Mesendoderm (in vitro differentiated cells): ENCODE measurements at regions not wholly inside any gene's neighbourhood (a gene's known extent, or its start where the extent isn't known, plus 50 kb on each side); places are given as distances from the start of the nearest gene placed in this dataset.

ENCODE experiments used
- DNase-seq: peaks from one replicate; pipeline ENCODE4 v3.0.0; 2013
- H2AK5ac ChIP-seq: 2 replicates; pipeline ENCODE4 v1.6.1; 2013; ENCODE audit warnings: low read length, inconsistent platforms
- H2BK120ac ChIP-seq: 2 replicates; pipeline ENCODE4 v1.6.1; 2013; ENCODE audit warnings: low read depth, mild to moderate bottlenecking, low read length, moderate library complexity, mixed read lengths
- H2BK15ac ChIP-seq: replicated peaks from 2 replicates; pipeline ENCODE4 v1.6.1; 2013; ENCODE audit warnings: low read depth, mild to moderate bottlenecking, moderate library complexity
- H2BK5ac ChIP-seq: 2 replicates; pipeline ENCODE4 v1.6.1; 2013; ENCODE audit warnings: low read length, inconsistent platforms
- H3K18ac ChIP-seq: 2 replicates; pipeline ENCODE4 v1.6.1; 2013; ENCODE audit warnings: mild to moderate bottlenecking, low read length, mixed read lengths
- H3K23ac ChIP-seq: one replicate; pipeline ENCODE4 v1.6.1; 2013; ENCODE audit warnings: low read length
- H3K27ac ChIP-seq: 2 replicates; pipeline ENCODE4 v1.5.1; 2013; ENCODE audit warnings: low read depth, mild to moderate bottlenecking, inconsistent platforms, low read length, moderate library complexity
- H3K27me3 ChIP-seq: 2 replicates; pipeline ENCODE4 v1.6.1; 2013; ENCODE audit warnings: low read length, control low read depth, mild to moderate bottlenecking, inconsistent platforms; ENCODE audit not compliant: insufficient read depth, poor library complexity
- H3K36me3 ChIP-seq: 2 replicates; pipeline ENCODE4 v1.6.1; 2013; ENCODE audit warnings: low read length, inconsistent platforms; ENCODE audit not compliant: control insufficient read depth, insufficient read depth
- H3K4ac ChIP-seq: one replicate; pipeline ENCODE4 v1.6.1; 2013; ENCODE audit warnings: low read depth, mild to moderate bottlenecking, low read length, moderate library complexity
- H3K4me1 ChIP-seq: 2 replicates; pipeline ENCODE4 v1.6.1; 2013; ENCODE audit warnings: low read depth, low read length, inconsistent platforms; ENCODE audit not compliant: control insufficient read depth
- H3K4me2 ChIP-seq: 2 replicates; pipeline ENCODE4 v1.6.1; 2013; ENCODE audit warnings: low read length
- H3K4me3 ChIP-seq: 2 replicates; pipeline ENCODE4 v1.5.1; 2013; ENCODE audit warnings: mild to moderate bottlenecking, low read length
- H3K56ac ChIP-seq: one replicate; pipeline ENCODE4 v1.6.1; 2013; ENCODE audit warnings: low read length
- H3K79me1 ChIP-seq: 2 replicates; pipeline ENCODE4 v1.6.1; 2013; ENCODE audit warnings: low read length, inconsistent platforms
- H3K79me2 ChIP-seq: 2 replicates; pipeline ENCODE4 v1.6.1; 2013; ENCODE audit warnings: mild to moderate bottlenecking, low read length; ENCODE audit not compliant: control insufficient read depth, insufficient read depth
- H3K9ac ChIP-seq: 2 replicates; pipeline ENCODE4 v1.6.1; 2013; ENCODE audit warnings: low read length, inconsistent platforms
- H4K5ac ChIP-seq: one replicate; pipeline ENCODE4 v1.6.1; 2013; ENCODE audit warnings: low read length
- H4K8ac ChIP-seq: one replicate; pipeline ENCODE4 v1.6.1; 2013; ENCODE audit warnings: low read depth, mild to moderate bottlenecking, control low read depth, low read length, moderate library complexity
- WGBS: extraction: QIAGEN DNeasy Blood & Tissue Kit; methylation state at CpG from one replicate; pipeline ENCODE4 v1.1.7; 2013; ENCODE audit warnings: low lambda C conversion rate, missing lambda C conversion rate; ENCODE audit not compliant: insufficient coverage; ENCODE audit errors: extremely low coverage; 5-methylcytosine and 5-hydroxymethylcytosine counted together

DNA sequence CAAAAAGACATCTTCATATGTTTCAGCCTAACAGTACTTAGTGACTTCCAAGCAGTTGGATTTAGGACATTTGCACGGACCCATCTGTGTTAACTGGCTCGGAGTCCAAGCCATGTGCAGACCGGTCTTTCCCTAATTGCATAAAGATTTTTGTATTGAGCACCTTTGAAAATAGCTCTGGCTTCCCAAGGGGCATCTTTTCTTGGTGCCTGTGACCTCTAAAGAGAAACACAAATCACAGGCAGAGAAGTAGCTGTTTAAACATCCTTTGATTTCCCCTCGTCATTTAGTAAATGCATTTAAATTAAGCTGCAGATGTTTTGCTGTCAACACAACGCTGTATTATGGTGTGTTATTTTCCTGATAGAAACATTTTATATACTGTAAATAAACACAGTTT lies 288.2 kb upstream of the SALL1 start:
- Histone ChIP-seq H3K56ac (no peak overlapping the region), H3K27ac (no peak overlapping the region), H4K8ac (no peak overlapping the region), H3K9ac (no peak overlapping the region), H3K4me1 (peaks cover 10% of the 10 kb centered on the region), H3K27me3 (no peaks in the 10 kb centered on the region), H3K18ac (no peak overlapping the region), H4K5ac (no peak overlapping the region), H3K4me3 (no peak overlapping the region), H2BK120ac (no peak overlapping the region), H3K4me2 (no peak overlapping the region), H3K79me1 (no peaks in the 10 kb centered on the region), H2BK15ac (no peak overlapping the region), H3K79me2 (no peaks in the 10 kb centered on the region), H2BK5ac (no peak overlapping the region), H3K36me3 (no peaks in the 10 kb centered on the region), H3K23ac (no peak overlapping the region), H3K4ac (no peak overlapping the region), H2AK5ac (no peak overlapping the region)
- DNase-seq: no peak
- no CpG with 5 or more reads among the region's 5 CpGs for WGBS

DNA sequence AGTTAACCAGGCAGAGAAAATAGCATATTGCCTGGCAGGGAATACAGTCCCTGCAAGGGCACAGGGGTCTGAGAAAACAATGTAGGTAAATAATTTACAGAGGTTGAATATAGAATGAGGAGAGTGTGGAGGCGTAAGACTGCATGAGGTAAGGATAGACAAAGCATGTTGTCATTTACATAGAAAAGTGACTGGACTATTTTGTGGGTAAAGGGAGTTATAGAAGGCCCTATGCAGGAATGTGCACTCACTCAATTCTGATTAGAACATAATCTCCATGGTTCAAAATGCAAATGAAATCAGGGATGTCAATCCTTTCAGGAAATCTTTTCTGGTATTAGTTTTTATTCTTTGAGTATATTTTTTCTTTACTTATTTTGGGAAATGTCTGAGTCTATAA lies 285.7 kb upstream of the SALL1 start:
- peaks cover 8% of the 10 kb centered on the region for H3K4me1 ChIP-seq
- no peak overlapping the region for H3K18ac ChIP-seq
- H2AK5ac ChIP-seq: no peak overlapping the region
- H4K8ac ChIP-seq: no peak overlapping the region
- H3K79me2 ChIP-seq: no peaks in the 10 kb centered on the region
- no peak overlapping the region for H3K4ac ChIP-seq
- H3K9ac ChIP-seq: no peak overlapping the region
- H2BK15ac ChIP-seq: no peak overlapping the region
- H3K36me3 ChIP-seq: no peaks in the 10 kb centered on the region
- WGBS: no CpG with 5 or more reads among the region's 1 CpG
- H3K27ac ChIP-seq: no peak overlapping the region
- H2BK120ac ChIP-seq: no peak overlapping the region
- no peak overlapping the region for H4K5ac ChIP-seq
- H3K23ac ChIP-seq: no peak overlapping the region
- H2BK5ac ChIP-seq: no peak overlapping the region
- H3K4me2 ChIP-seq: no peak overlapping the region
- no peaks in the 10 kb centered on the region for H3K79me1 ChIP-seq
- H3K27me3 ChIP-seq: no peaks in the 10 kb centered on the region
- DNase-seq: no peak
- H3K4me3 ChIP-seq: no peak overlapping the region
- H3K56ac ChIP-seq: no peak overlapping the region

DNA sequence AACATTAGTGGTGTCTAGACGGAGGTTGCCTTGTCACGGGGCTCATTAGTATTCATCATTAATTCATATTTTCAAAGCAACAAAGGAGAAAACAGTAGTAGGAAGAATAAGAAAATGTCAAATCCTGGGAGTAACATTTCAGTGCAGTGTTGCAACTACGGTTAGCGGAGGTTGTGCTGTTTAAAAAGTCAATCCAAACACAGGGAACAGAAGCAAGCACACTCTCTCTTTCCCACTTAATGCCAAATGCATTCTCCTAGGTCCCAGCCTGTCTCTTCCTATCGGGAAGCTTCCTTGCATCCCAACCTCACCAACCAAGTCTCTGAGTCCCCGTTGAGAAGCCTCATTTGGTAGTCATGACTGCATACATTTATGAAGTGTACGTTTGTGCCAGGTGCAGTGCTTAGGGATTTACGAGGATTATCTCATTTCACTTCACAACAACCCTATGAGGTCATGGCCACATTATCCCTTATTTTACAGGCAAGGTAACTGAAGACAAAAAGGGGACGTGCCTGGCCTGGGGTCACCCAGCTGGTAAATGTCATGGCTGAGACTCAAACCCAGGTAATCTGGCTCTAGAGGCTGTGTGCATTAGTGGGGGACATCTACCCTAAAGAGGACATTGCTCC lies 283.6 kb upstream of the SALL1 start:
- H2AK5ac ChIP-seq: no peak overlapping the region
- H3K4ac ChIP-seq: no peak overlapping the region
- no peak overlapping the region for H3K4me2 ChIP-seq
- H3K4me1 ChIP-seq: no peaks in the 10 kb centered on the region
- no peak overlapping the region for H3K23ac ChIP-seq
- H2BK5ac ChIP-seq: no peak overlapping the region
- no peak overlapping the region for H3K9ac ChIP-seq
- H3K56ac ChIP-seq: no peak overlapping the region
- H3K36me3 ChIP-seq: no peaks in the 10 kb centered on the region
- H3K27ac ChIP-seq: no peak overlapping the region
- no peaks in the 10 kb centered on the region for H3K79me2 ChIP-seq
- H3K18ac ChIP-seq: no peak overlapping the region
- H3K4me3 ChIP-seq: no peak overlapping the region
- H2BK15ac ChIP-seq: no peak overlapping the region
- H3K79me1 ChIP-seq: no peaks in the 10 kb centered on the region
- no CpG with 5 or more reads among the region's 9 CpGs for WGBS
- no peak overlapping the region for H2BK120ac ChIP-seq
- no peak for DNase-seq
- no peaks in the 10 kb centered on the region for H3K27me3 ChIP-seq
- H4K8ac ChIP-seq: no peak overlapping the region
- no peak overlapping the region for H4K5ac ChIP-seq

DNA sequence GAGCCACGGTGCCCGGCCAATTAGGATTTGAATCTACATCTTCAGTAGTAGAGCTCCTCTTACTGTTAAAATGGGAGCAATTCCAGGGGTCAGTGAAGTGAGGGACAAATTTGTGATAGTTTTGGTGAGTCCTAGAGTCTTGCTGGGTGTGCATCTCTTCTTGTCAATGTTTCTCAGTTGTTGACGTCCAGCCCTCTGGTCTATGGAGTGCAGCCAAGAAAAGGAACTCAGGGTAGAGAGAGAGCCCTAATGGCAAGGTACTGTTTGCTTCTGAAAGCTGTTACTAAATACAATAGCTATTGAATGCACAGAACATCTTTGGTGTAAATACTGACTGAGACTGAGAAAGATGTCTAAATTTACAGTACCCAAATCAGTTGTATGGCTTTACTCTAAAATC lies 282.5 kb upstream of the SALL1 start:
- H3K4me3 ChIP-seq: no peak overlapping the region
- no peaks in the 10 kb centered on the region for H3K36me3 ChIP-seq
- H2BK15ac ChIP-seq: no peak overlapping the region
- no peak overlapping the region for H3K4me2 ChIP-seq
- no peak overlapping the region for H3K9ac ChIP-seq
- H4K8ac ChIP-seq: no peak overlapping the region
- H3K4me1 ChIP-seq: no peaks in the 10 kb centered on the region
- H3K79me2 ChIP-seq: no peaks in the 10 kb centered on the region
- H4K5ac ChIP-seq: no peak overlapping the region
- H2AK5ac ChIP-seq: no peak overlapping the region
- H3K27ac ChIP-seq: no peak overlapping the region
- DNase-seq: no peak
- no peaks in the 10 kb centered on the region for H3K27me3 ChIP-seq
- no CpG with 5 or more reads among the region's 3 CpGs for WGBS
- no peak overlapping the region for H3K18ac ChIP-seq
- no peak overlapping the region for H2BK120ac ChIP-seq
- H3K4ac ChIP-seq: no peak overlapping the region
- H2BK5ac ChIP-seq: no peak overlapping the region
- no peaks in the 10 kb centered on the region for H3K79me1 ChIP-seq
- H3K23ac ChIP-seq: no peak overlapping the region
- no peak overlapping the region for H3K56ac ChIP-seq

DNA sequence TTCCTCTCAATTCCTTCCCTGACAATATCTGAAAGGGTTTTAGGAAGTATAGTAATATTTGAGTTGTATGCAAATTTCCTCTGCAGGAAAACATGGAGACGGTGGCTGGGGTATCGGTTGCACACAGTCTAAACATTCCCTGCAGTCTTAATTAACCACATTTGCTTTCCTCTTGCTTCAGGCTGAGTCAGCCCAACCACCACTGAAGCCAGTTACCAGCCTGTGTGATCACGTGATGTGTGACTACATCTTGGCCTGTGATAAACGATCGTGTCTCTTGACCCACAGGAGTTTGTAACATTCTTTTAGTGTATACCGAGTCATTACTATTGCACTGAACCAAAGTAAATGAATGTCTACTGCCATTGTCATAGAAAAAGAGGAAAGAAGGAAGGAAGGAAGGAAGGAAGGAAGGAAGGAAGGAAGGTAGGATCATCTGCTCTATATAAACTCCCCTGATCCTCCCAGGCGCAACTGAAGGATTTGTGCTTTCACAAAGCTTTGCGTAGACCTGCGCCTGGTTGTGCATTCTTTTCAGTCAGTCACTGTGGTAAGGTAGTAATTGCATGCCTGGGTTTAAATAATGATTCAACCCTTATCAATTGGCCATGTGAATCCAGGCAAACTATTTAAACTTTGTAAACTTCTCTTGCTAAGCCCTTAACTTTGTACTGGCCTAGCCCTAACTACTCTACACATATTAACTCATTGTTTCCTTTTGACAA lies 280.6 kb upstream of the SALL1 start:
- Histone ChIP-seq H3K27me3 (no peaks in the 10 kb centered on the region), H2BK15ac (no peak overlapping the region), H3K56ac (no peak overlapping the region), H3K4me2 (no peak overlapping the region), H4K5ac (no peak overlapping the region), H2AK5ac (no peak overlapping the region), H3K4me1 (no peaks in the 10 kb centered on the region), H3K9ac (no peak overlapping the region), H3K4me3 (no peak overlapping the region), H3K23ac (no peak overlapping the region), H3K27ac (no peak overlapping the region), H2BK5ac (no peak overlapping the region), H3K79me1 (no peaks in the 10 kb centered on the region), H3K79me2 (no peaks in the 10 kb centered on the region), H3K36me3 (no peaks in the 10 kb centered on the region), H2BK120ac (no peak overlapping the region), H3K4ac (no peak overlapping the region), H3K18ac (peak overlapping the region; percentile 41), H4K8ac (no peak overlapping the region)
- DNase-seq: peak; percentile 41
- WGBS: no CpG with 5 or more reads among the region's 9 CpGs
